Dermis microvascular lymphatic vessel endothelial cell (primary cell): ENCODE measurements at regions not wholly inside any gene's neighbourhood (a gene's known extent, or its start where the extent isn't known, plus 50 kb on each side); places are given as distances from the start of the nearest gene placed in this dataset.

Experiments used
- DNase-seq, 2 donors: peaks; one replicate each; pipeline versions ENCODE4 v3.0.0 to v3.0.0-alpha.2; 2010; ENCODE audit warnings: low read depth in 2 of 2

GRCh38 chr12:85630851-85631250 is 205.4 kb downstream of the RASSF9 start:
- DNase-seq: no peak

DNA sequence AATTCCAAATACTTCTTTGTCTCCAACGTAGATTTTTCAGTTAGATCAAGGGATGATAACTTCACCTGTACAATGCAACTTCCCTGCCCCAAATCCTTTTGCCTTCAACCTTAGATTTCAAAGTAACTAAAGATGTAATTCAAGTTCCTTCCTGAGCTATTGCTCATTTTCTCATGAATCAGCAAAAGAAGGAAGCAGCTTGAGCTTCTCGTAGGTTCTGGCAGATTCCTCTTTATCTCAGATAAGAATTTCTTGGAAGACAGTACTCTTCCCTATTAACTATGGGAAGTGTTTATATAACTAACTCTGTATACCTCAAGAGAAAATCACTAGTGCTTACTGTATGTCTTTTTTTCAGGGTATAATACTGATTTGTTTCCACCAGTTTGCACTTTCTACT is 203.8 kb downstream of the RASSF9 start:
- no peak for DNase-seq

DNA sequence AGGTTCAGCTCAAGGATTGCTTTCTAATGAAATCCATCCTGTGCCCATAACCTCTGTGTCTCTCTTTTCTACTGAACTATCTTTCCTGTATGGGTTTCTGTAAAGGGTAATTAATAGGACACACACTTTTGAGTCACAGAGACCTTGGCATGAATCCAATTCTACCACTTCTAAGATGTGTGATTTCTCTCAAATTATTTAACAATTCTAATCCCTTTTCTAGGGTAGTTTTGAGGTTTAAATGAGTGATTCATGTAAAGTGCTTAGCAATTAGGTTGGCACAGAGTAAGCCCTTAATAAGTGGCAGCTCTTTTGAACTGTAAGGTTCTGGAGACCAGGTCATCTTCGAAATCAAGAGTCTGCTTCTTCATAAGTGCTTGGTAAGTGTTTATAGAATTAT is 202.7 kb downstream of the RASSF9 start:
- no peak for DNase-seq

DNA sequence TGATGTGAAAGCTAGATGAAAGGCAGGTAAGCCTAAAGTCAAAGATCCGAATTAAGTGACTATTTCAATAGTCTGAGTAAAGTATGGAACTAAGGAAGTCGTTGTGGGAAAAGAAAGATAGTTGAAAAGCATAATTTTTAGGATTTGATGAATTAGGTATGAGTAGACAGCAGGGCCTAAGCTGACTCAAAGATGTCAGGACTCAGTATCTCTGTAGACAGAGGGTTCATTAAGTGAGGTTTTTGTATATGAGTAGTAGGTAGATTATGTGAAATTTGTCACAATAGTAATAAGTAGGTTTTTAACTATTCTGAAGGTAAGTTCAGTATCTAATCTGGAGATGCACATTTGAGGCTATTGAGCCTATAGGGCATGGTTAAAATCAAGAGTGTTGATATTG is 196.4 kb downstream of the RASSF9 start:
- no peak for DNase-seq

GRCh38 chr12:85641796-85642195 is 194.4 kb downstream of the RASSF9 start:
- no peak for DNase-seq

DNA sequence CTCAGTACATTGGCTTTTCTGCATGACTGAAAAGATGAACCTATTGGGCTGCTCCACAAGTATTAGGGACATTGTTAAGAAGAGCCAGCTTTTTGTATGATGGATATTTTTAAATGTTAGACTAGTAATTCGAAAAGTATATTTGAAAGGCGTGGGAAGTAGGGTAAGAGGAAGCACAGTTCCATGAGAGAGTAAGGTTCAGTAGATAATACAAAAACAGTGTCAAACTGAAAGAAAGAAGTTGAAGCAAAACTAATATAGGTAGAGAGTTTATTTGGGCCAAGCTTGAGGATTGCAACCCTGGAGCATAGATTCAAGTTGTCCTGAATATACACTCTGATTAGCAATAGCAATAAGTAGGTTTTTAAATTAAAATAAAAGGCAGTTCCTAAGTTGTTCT is 193.9 kb downstream of the RASSF9 start:
- DNase-seq: no peak

- DNase-seq: no peak
These were observed 193.4 kb downstream of the RASSF9 start for GRCh38 chr12:85642808-85643207.

- no peak for DNase-seq
These were observed 191.7 kb downstream of the RASSF9 start for GRCh38 chr12:85644508-85644907.

DNA sequence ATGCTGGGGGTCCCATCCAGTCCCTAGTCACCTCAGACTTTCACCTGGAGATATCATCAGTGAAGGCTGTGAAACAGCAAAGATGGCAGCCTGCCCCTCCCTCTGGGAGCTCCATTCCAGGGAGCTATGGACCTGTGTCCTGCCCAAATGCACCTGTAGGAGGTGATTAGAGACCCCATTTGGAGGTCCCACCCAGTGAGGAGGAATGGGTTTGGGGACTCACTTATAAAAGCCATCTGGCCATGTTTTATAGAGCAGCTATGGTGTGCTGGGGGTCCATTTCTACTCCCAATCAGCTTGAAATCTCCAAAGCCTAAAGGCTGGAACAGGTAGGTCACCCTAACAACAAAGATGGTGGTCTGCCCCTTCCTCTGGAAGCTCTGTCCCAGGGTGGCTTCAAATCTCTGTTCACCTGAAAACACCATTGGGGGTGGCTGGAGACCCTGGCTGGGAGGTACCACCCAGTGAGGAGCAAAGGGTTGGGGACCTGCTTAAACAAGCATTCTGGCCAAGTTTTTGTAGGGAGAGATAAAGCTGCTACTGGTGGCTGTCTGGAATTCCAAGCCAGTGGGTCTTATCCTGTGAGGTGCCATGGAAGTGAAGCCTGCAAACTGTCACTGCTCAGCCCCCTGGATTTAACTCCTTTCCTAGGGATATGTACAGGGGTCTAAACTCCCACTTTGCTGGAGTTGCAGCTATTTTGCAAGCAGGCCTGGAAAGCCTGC is 182.3 kb downstream of the RASSF9 start:
- DNase-seq: no peak

DNA sequence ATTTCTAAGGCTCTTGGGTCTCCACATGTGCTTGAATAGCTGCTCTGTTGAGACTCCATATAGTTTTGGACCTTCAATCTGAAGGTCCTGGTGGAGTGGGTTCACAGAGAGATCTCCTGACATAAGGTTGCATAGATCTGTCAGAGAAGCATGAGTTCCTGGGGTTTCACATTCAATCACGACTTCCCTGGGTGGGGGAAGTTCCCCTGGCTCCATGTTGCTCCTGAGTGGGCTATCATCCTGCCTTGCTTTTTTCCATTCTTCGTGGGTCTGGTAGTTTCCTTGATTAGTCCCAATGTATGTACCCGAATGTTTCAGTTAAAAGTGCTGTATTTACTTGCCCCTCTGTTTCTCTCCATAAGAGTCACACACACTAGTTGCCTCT is 181.8 kb downstream of the RASSF9 start:
- DNase-seq: no peak

GRCh38 chr12:85656561-85656960 is 179.6 kb downstream of the RASSF9 start:
- no peak for DNase-seq

GRCh38 chr12:85657251-85657650 is 179.0 kb downstream of the RASSF9 start:
- no peak for DNase-seq

GRCh38 chr12:85657836-85658630 is 178.2 kb downstream of the RASSF9 start:
- DNase-seq: no peak

DNA sequence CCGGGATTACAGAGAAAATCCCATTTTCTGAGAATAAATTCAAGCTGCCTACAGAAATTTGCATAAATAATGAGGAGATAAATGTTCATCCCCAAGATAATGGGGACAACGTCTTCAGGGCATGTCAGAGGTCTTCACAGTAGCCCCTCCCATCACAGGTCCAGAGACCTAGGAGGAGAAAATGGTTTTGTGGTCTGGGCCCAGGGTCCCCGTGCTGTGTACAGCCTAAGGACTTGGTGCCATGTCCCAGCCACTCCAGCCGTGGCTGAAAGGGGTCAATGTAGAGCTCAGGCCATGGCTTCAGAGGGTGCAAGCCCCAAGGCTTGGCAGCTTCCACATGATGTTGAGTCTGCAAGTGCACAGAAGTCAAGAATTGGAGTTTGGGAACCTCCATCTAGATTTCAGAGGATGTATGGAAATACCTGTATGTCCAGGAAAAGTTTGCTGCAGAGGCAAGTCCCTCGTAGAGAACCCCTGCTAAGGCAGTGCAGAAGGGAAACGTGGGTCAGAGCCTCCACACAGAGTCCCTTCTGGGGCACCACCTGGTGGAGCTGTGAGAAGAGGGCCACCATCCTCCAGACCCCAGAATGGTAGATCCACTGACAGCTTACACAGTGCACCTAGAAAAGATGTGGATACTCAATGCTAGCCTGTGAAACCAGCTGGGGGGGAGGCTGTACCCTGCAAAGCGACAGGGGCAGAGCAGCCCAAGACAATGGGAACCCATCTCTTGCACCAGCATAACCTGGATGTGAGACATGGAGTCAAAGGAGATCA is 176.3 kb downstream of the RASSF9 start:
- DNase-seq: no peak

GRCh38 chr12:85661461-85662206 is 174.6 kb downstream of the RASSF9 start:
- DNase-seq: no peak

GRCh38 chr12:85662207-85662602 is 174.0 kb downstream of the RASSF9 start:
- DNase-seq: no peak

DNA sequence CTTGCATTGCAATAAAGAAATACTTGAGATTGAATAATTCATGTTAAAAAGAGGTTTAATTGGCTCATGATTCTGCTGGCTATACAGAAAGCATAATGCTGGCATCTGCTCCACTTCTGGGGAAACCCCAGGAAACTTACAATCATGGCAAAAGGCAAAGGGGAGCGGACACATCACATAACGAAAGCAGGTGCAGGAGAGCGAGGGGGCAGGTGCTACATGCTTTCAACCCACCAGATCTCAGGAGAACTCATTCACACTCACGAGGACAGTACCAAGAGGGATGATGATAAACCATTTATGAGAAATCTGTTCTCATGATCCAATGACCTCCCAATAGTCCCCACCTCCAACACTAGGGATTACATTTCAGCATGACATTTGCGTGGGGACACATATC is 172.6 kb downstream of the RASSF9 start:
- no peak for DNase-seq

DNA sequence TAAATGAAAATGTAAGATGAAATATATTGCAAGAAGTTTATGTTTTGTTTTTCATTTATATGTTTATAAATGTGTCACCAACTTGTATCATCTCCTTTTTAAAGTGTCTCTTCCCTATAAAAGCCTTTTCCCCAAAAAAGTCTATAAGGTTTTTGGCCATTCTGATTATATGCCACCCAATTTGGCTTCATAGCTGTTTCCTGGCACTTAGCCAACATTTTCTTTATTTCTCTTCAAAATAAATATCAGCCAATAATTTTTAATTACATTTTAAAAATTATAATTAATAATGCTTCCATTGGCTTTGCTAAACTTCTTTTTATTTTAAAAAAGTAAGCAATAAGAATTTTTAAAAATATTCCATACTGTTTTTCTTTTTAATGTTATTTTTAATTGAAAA is 171.8 kb downstream of the RASSF9 start:
- no peak for DNase-seq

- DNase-seq: no peak
These were observed 166.3 kb downstream of the RASSF9 start for GRCh38 chr12:85669911-85670310.

- DNase-seq: no peak
These were observed 163.8 kb downstream of the RASSF9 start for GRCh38 chr12:85672436-85672835.

DNA sequence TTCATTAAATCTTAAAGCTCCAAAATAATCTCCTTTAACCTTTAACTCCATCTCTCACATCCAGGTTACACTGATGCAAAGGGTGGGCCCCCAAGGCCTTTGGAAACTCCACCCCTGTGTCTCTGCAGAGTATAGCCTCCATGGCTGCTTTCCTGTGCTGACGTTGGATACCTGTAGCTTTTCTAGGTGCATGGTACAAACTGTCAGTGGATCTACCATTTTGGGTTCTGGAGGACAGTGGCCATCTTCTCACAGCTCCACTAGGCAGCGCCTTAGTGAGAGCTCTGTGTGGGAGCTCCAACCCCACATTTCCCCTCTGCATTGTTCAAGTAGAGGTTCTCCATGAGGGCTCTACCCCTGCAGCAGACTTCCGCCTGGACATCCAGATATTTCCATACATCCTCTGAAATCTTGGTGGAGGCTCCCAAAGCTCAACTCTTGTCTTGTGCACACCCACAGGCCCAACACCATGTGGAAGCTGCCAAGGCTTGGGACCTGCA is 162.2 kb downstream of the RASSF9 start:
- no peak for DNase-seq
